Neural cell (in vitro differentiated cells): ENCODE measurements at regions not wholly inside any gene's neighbourhood (a gene's known extent, or its start where the extent isn't known, plus 50 kb on each side); places are given as distances from the start of the nearest gene placed in this dataset.
"Not testable (repeated sequence)": the region's sequence is repeated elsewhere in the genome, so short reads cannot be mapped to it uniquely, and the experiment has no call there.

Source experiments
- H2AFZ ChIP-seq: fragments of 200-600, 300-800 bp; sonication (generic), shearing (Covaris generic); 2 replicates; pipeline ENCODE4 v1.6.0; 2014; ENCODE audit warnings: low read depth, mild to moderate bottlenecking, antibody characterized with exemption, low read length, moderate library complexity
- H3F3A ChIP-seq: fragments of 200-600 bp; shearing (Covaris generic); 2 replicates; pipeline ENCODE4 v1.6.1; 2016; ENCODE audit warnings: mild to moderate bottlenecking, moderate library complexity, mixed read lengths, antibody characterized with exemption, low read length; ENCODE audit not compliant: insufficient read depth, poor library complexity, severe bottlenecking
- H3K27ac ChIP-seq: fragments of 200-600, 300-800 bp; sonication (generic), shearing (Covaris generic); 2 replicates; pipeline ENCODE4 v1.5.1; 2014; ENCODE audit warnings: mild to moderate bottlenecking, low read length, moderate library complexity
- H3K27me3 ChIP-seq: fragments of 300-800, 200-600 bp; sonication (generic), shearing (Covaris generic); 2 replicates; pipeline ENCODE4 v1.6.0; 2014; ENCODE audit warnings: mild to moderate bottlenecking, low read depth, low read length, moderate library complexity; ENCODE audit not compliant: insufficient read depth
- H3K36me3 ChIP-seq: fragments of 300-800, 200-600 bp; sonication (generic), shearing (Covaris generic); 2 replicates; pipeline ENCODE4 v1.5.1; 2014; ENCODE audit warnings: mild to moderate bottlenecking, antibody characterized with exemption, low read length, moderate library complexity; ENCODE audit not compliant: insufficient read depth
- H3K4me2 ChIP-seq: fragments of 300-800, 200-600 bp; sonication (generic), shearing (Covaris generic); 2 replicates; pipeline ENCODE4 v1.6.0; 2014; ENCODE audit warnings: mild to moderate bottlenecking, low read length
- H3K4me3 ChIP-seq: fragments of 300-800, 200-600 bp; sonication (generic), shearing (Covaris generic); 2 replicates; pipeline ENCODE4 v1.5.1; 2014; ENCODE audit warnings: mild to moderate bottlenecking, low read length, moderate library complexity
- H3K79me2 ChIP-seq: fragments of 200-600 bp; shearing (Covaris generic); replicated peaks from 2 replicates; pipeline ENCODE4 v1.6.0; 2014; ENCODE audit warnings: mild to moderate bottlenecking, low read length, moderate library complexity; ENCODE audit not compliant: insufficient read depth
- H3K9ac ChIP-seq: fragments of 300-800, 200-600 bp; sonication (generic), shearing (Covaris generic); 2 replicates; pipeline ENCODE4 v1.6.1; 2016; ENCODE audit warnings: mild to moderate bottlenecking, low read length, mixed read lengths
- H3K9me2 ChIP-seq: fragments of 200-600 bp; shearing (Covaris generic); 2 replicates; pipeline ENCODE4 v1.6.1; 2016; ENCODE audit warnings: mild to moderate bottlenecking, low read length, mixed read lengths; ENCODE audit not compliant: insufficient read depth
- H3K9me3 ChIP-seq: fragments of 200-600, 300-800 bp; sonication (generic), shearing (Covaris generic); 2 replicates; pipeline ENCODE4 v1.6.1; 2016; ENCODE audit warnings: mild to moderate bottlenecking, mixed run types, low read length, moderate library complexity, mixed read lengths
- H4K20me1 ChIP-seq: fragments of 200-600 bp; shearing (Covaris generic); 2 replicates; pipeline ENCODE4 v1.6.1; 2016; ENCODE audit warnings: mild to moderate bottlenecking, mixed run types; ENCODE audit not compliant: insufficient read depth
- small RNA-seq, 3 experiments: library from RNA; depleted of rRNA; stranded (forward); fragments of <200 nt; gene quantifications; one replicate each; pipeline ENCODE3, GENCODE V24; 2012

GRCh38 chr3:125918451-125918850 is 50.5 kb upstream of the ROPN1B start:
- not testable (repeated sequence) for H3K36me3 ChIP-seq, H3K27ac ChIP-seq

GRCh38 chr3:125918866-125919265 is 50.1 kb upstream of the ROPN1B start:
- H3F3A ChIP-seq, H3K9me2 ChIP-seq, H3K9ac ChIP-seq, H3K9me3 ChIP-seq, H3K4me2 ChIP-seq, H4K20me1 ChIP-seq, H3K4me3 ChIP-seq, H3K79me2 ChIP-seq, H2AFZ ChIP-seq, H3K36me3 ChIP-seq, H3K27me3 ChIP-seq, H3K27ac ChIP-seq: not testable (repeated sequence)

More at GRCh38 chr3:125918451-125918850, 50.5 kb upstream of the ROPN1B start:
- not testable (repeated sequence) for H3K79me2 ChIP-seq, H3F3A ChIP-seq, H3K9me2 ChIP-seq, H4K20me1 ChIP-seq, H3K9me3 ChIP-seq, H3K4me3 ChIP-seq, H3K27me3 ChIP-seq, H3K9ac ChIP-seq, H3K4me2 ChIP-seq, H2AFZ ChIP-seq

Small RNA genes lying in the stretch of these regions (small RNA-seq; reads per million reads assigned to genes)
- gene AC092902.1 (0 reads per million in 3 experiments), gene AF186996.2 (0 reads per million in 3 experiments), gene AF186996.3 (0 reads per million in 3 experiments), gene MIR548I1 (0 reads per million in 3 experiments), gene SNRPCP11 (0 reads per million in 3 experiments)
